A673 (cell line): ENCODE measurements at regions not wholly inside any gene's neighbourhood (a gene's known extent, or its start where the extent isn't known, plus 50 kb on each side); places are given as distances from the start of the nearest gene placed in this dataset.

Experiments used
- CTCF ChIP-seq: fragments of 300-800, 200-600 bp; sonication (generic); conservative IDR thresholded peaks from 2 replicates; pipeline ENCODE4 v1.5.1; 2017; ENCODE audit warnings: low read depth, mild to moderate bottlenecking, antibody characterized with exemption, low read length, moderate library complexity, mixed read lengths
- EZH2 ChIP-seq: fragments of 200-600 bp; sonication (generic); IDR thresholded peaks from 2 replicates; pipeline ENCODE4 v1.6.1; 2017; ENCODE audit warnings: borderline replicate concordance, low read depth, mild to moderate bottlenecking, mixed read lengths, antibody characterized with exemption, low read length; ENCODE audit not compliant: poor library complexity, severe bottlenecking

- no peak for TF ChIP-seq CTCF
- TF ChIP-seq EZH2: no peak
Observed at GRCh38 chr12:124479680-124480468, 87.5 kb downstream of the NCOR2 start.
